ENCODE measurements at regions not wholly inside any gene's neighbourhood (a gene's known extent, or its start where the extent isn't known, plus 50 kb on each side); places are given as distances from the start of the nearest gene placed in this dataset.

GRCh38 chr2:147543056-147543455 lies 301.8 kb upstream of the ACVR2A start:
- TF ChIP-seq, protein P1, sequence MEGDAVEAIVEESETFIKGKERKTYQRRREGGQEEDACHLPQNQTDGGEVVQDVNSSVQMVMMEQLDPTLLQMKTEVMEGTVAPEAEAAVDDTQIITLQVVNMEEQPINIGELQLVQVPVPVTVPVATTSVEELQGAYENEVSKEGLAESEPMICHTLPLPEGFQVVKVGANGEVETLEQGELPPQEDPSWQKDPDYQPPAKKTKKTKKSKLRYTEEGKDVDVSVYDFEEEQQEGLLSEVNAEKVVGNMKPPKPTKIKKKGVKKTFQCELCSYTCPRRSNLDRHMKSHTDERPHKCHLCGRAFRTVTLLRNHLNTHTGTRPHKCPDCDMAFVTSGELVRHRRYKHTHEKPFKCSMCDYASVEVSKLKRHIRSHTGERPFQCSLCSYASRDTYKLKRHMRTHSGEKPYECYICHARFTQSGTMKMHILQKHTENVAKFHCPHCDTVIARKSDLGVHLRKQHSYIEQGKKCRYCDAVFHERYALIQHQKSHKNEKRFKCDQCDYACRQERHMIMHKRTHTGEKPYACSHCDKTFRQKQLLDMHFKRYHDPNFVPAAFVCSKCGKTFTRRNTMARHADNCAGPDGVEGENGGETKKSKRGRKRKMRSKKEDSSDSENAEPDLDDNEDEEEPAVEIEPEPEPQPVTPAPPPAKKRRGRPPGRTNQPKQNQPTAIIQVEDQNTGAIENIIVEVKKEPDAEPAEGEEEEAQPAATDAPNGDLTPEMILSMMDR (IDR thresholded peaks at IDR 0.05; ENCODE audit: unreplicated experiment) = no peak
- H3K9me3 Mint-ChIP-seq (ENCODE audit: low read depth) = no peaks in the 10 kb centered on the region
- no peak overlapping the region for H3K27ac Mint-ChIP-seq
- no peak overlapping the region for H3K4me3 Mint-ChIP-seq (ENCODE audit: low read depth)
- no peaks in the 10 kb centered on the region for H3K36me3 Mint-ChIP-seq (ENCODE audit: insufficient read depth)
- H3K4me1 Mint-ChIP-seq (ENCODE audit: low read depth) = peaks cover 3% of the 10 kb centered on the region
- no peak for DNase-seq (ENCODE audit: low spot score, unreplicated experiment)
- peaks cover 18% of the 10 kb centered on the region for H3K27me3 Mint-ChIP-seq

DNA sequence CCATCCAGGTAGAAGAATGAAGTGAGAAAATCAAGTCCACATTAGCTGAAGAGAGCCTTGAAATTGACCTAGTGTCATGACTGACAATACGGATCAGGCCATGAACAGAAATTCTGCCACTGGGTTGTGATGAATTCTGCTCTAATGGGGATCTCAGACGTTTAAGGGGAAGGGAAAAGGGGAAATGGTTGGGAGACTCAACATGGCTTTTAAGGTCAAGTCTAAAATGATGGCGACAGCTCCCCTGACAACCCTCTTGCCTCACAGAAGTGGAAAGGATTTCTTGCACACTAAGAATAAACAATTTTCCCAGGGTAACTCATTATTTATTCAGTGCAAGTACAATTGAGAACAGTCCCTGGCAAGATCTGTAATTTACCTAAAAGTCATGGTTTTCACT lies 302.5 kb upstream of the ACVR2A start:
- DNase-seq (ENCODE audit: low spot score, unreplicated experiment) = no peak
- peaks cover 3% of the 10 kb centered on the region for H3K4me1 Mint-ChIP-seq (ENCODE audit: low read depth)
- peaks cover 16% of the 10 kb centered on the region for H3K27me3 Mint-ChIP-seq
- TF ChIP-seq, protein P1 (IDR thresholded peaks at IDR 0.05; ENCODE audit: unreplicated experiment) = no peak
- H3K36me3 Mint-ChIP-seq (ENCODE audit: insufficient read depth) = no peaks in the 10 kb centered on the region
- H3K9me3 Mint-ChIP-seq (ENCODE audit: low read depth) = no peaks in the 10 kb centered on the region
- H3K27ac Mint-ChIP-seq = no peak overlapping the region
- H3K4me3 Mint-ChIP-seq (ENCODE audit: low read depth) = no peak overlapping the region

DNA sequence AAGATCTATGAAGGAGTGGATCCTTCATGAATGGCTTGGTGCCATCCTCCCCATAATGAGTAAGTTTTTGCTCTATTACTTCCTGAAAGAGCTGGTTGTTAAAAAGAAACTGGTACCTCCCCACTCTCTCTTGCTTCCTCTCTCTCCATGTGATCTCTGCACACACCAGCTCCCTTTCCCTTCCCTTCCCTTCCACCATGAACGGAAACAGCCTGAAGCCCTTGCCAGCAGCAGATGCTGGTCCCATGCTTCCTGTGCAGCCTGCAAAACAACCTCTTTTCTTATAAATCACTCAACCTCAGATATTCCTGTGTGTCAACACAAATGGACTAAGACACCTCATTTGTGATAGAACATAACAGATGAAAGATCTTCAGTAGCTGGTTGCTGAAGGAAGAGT lies 303.5 kb upstream of the ACVR2A start:
- DNase-seq (ENCODE audit: low spot score, unreplicated experiment) = no peak
- peaks cover 13% of the 10 kb centered on the region for H3K27me3 Mint-ChIP-seq
- TF ChIP-seq, protein P1 (IDR thresholded peaks at IDR 0.05; ENCODE audit: unreplicated experiment) = no peak
- peaks cover 3% of the 10 kb centered on the region for H3K4me1 Mint-ChIP-seq (ENCODE audit: low read depth)
- H3K9me3 Mint-ChIP-seq (ENCODE audit: low read depth) = no peaks in the 10 kb centered on the region
- H3K36me3 Mint-ChIP-seq (ENCODE audit: insufficient read depth) = no peaks in the 10 kb centered on the region
- H3K4me3 Mint-ChIP-seq (ENCODE audit: low read depth) = no peak overlapping the region
- H3K27ac Mint-ChIP-seq = no peak overlapping the region

GRCh38 chr2:147538821-147539220 lies 306.0 kb upstream of the ACVR2A start:
- no peak for DNase-seq (ENCODE audit: low spot score, unreplicated experiment)
- Mint-ChIP-seq H3K4me1 (ENCODE audit: low read depth) (peaks cover 3% of the 10 kb centered on the region), H3K4me3 (ENCODE audit: low read depth) (no peak overlapping the region), H3K27me3 (peaks cover 24% of the 10 kb centered on the region), H3K27ac (no peak overlapping the region), H3K9me3 (ENCODE audit: low read depth) (no peaks in the 10 kb centered on the region), H3K36me3 (ENCODE audit: insufficient read depth) (no peaks in the 10 kb centered on the region)
- TF ChIP-seq, protein P1 (IDR thresholded peaks at IDR 0.05; ENCODE audit: unreplicated experiment) = no peak

GRCh38 chr2:147538088-147538487 lies 306.7 kb upstream of the ACVR2A start:
- H3K27me3 Mint-ChIP-seq = peaks cover 30% of the 10 kb centered on the region

More at GRCh38 chr2:147538088-147538487, 306.7 kb upstream of the ACVR2A start:
- Mint-ChIP-seq H3K9me3 (ENCODE audit: low read depth) (no peaks in the 10 kb centered on the region), H3K36me3 (ENCODE audit: insufficient read depth) (no peaks in the 10 kb centered on the region), H3K27ac (no peak overlapping the region), H3K4me3 (ENCODE audit: low read depth) (no peak overlapping the region), H3K4me1 (ENCODE audit: low read depth) (peaks cover 3% of the 10 kb centered on the region)
- DNase-seq (ENCODE audit: low spot score, unreplicated experiment) = no peak
- TF ChIP-seq, protein P1 (IDR thresholded peaks at IDR 0.05; ENCODE audit: unreplicated experiment) = no peak

All from progenitor cell of endocrine pancreas (in vitro differentiated cells).